ENCODE measurements at regions not wholly inside any gene's neighbourhood (a gene's known extent, or its start where the extent isn't known, plus 50 kb on each side); places are given as distances from the start of the nearest gene placed in this dataset.

DNA sequence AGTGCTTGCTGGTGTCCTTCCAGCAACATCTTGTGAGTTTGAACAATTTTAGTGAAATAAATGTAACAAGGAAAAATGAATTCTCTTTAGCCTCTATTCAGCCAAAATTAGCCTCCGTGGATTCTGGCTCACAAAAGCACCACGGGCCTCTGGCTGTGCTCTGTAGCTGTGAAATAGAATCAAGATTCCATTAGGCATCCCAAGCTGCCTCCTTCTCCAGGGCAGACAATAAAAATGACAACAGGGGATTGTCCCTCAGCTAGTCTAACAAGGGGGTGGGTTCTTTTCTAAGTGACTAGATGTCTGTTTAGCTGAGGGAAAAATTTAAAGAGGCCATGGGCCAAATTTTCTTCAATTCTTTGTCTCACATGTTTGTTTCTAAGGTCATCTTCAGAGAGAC lies 254.7 kb upstream of the FIGN start:
- Mint-ChIP-seq H3K4me1 (ENCODE audit: low read depth, unreplicated experiment) (no peaks in the 10 kb centered on the region), H3K27me3 (ENCODE audit: insufficient read depth, unreplicated experiment) (peaks cover 4% of the 10 kb centered on the region), H3K36me3 (ENCODE audit: insufficient read depth, unreplicated experiment) (no peaks in the 10 kb centered on the region), H3K9me3 (ENCODE audit: unreplicated experiment) (no peaks in the 10 kb centered on the region), H3K4me3 (ENCODE audit: unreplicated experiment) (no peak overlapping the region), H3K27ac (ENCODE audit: unreplicated experiment) (no peak overlapping the region)
- CTCF ChIA-PET: interaction anchor here (0.6 kb wide), 1 partner anchor 852 kb away, joined by 6 read pairs; no protein-coding TSS in a partner anchor
- TF ChIP-seq, protein P1, sequence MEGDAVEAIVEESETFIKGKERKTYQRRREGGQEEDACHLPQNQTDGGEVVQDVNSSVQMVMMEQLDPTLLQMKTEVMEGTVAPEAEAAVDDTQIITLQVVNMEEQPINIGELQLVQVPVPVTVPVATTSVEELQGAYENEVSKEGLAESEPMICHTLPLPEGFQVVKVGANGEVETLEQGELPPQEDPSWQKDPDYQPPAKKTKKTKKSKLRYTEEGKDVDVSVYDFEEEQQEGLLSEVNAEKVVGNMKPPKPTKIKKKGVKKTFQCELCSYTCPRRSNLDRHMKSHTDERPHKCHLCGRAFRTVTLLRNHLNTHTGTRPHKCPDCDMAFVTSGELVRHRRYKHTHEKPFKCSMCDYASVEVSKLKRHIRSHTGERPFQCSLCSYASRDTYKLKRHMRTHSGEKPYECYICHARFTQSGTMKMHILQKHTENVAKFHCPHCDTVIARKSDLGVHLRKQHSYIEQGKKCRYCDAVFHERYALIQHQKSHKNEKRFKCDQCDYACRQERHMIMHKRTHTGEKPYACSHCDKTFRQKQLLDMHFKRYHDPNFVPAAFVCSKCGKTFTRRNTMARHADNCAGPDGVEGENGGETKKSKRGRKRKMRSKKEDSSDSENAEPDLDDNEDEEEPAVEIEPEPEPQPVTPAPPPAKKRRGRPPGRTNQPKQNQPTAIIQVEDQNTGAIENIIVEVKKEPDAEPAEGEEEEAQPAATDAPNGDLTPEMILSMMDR (IDR thresholded peaks at IDR 0.05; ENCODE audit: insufficient read depth in 1 of 2, low read depth in 1 of 2, low read length in 1 of 2, severe bottlenecking in 1 of 2, unreplicated experiment in 1 of 2): no peak
- POLR2A ChIA-PET: no interaction called here
- DNase-seq: no peak
- H3K9me3 ChIP-seq: no peaks in the 10 kb centered on the region
- H3K4me3 ChIP-seq (ENCODE audit: low read depth, low read length): no peak overlapping the region
- H3K4me1 ChIP-seq: no peaks in the 10 kb centered on the region
- BruUV-seq (replicated peaks): no TSS peak
- H3K36me3 ChIP-seq (ENCODE audit: control insufficient read depth, insufficient read depth, low read length): no peaks in the 10 kb centered on the region
- intact Hi-C loops (cut with micrococcal nuclease; ENCODE audit: unreplicated experiment): no loop called here
- H3K27me3 ChIP-seq (replicated peaks; ENCODE audit: control insufficient read depth, insufficient read depth, low read length): no peaks in the 10 kb centered on the region

- TF ChIP-seq, protein P1 (IDR thresholded peaks at IDR 0.05; ENCODE audit: insufficient read depth in 1 of 2, low read depth in 1 of 2, low read length in 1 of 2, severe bottlenecking in 1 of 2, unreplicated experiment in 1 of 2): no peak
- Histone ChIP-seq H3K9me3 (no peaks in the 10 kb centered on the region), H3K4me1 (no peaks in the 10 kb centered on the region), H3K27me3 (replicated peaks; ENCODE audit: control insufficient read depth, insufficient read depth, low read length) (no peaks in the 10 kb centered on the region), H3K36me3 (ENCODE audit: control insufficient read depth, insufficient read depth, low read length) (no peaks in the 10 kb centered on the region), H3K4me3 (ENCODE audit: low read depth, low read length) (no peak overlapping the region)
- no TSS peak for BruUV-seq (replicated peaks)
- Mint-ChIP-seq H3K36me3 (ENCODE audit: insufficient read depth, unreplicated experiment) (no peaks in the 10 kb centered on the region), H3K4me3 (ENCODE audit: unreplicated experiment) (no peak overlapping the region), H3K27me3 (ENCODE audit: insufficient read depth, unreplicated experiment) (peaks cover under 1% of the 10 kb centered on the region), H3K9me3 (ENCODE audit: unreplicated experiment) (no peaks in the 10 kb centered on the region), H3K4me1 (ENCODE audit: low read depth, unreplicated experiment) (no peaks in the 10 kb centered on the region), H3K27ac (ENCODE audit: unreplicated experiment) (no peak overlapping the region)
- intact Hi-C loops (cut with micrococcal nuclease; ENCODE audit: unreplicated experiment): no loop called here
- ChIA-PET CTCF (no interaction called here), POLR2A (no interaction called here)
- no peak for DNase-seq
Observed at GRCh38 chr2:163990101-163990500, 254.3 kb upstream of the FIGN start.

GRCh38 chr2:163987175-163987940 lies 251.6 kb upstream of the FIGN start:
- H3K4me3 Mint-ChIP-seq (ENCODE audit: unreplicated experiment): no peak overlapping the region
- no TSS peak for BruUV-seq (replicated peaks)
- H3K9me3 Mint-ChIP-seq (ENCODE audit: unreplicated experiment): no peaks in the 10 kb centered on the region

More at GRCh38 chr2:163987175-163987940, 251.6 kb upstream of the FIGN start:
- CTCF ChIA-PET: interaction anchor here (0.7 kb wide), 1 partner anchor 11 kb away, joined by 3 read pairs; no protein-coding TSS in a partner anchor
- no peak overlapping the region for H3K4me3 ChIP-seq (ENCODE audit: low read depth, low read length)
- no peaks in the 10 kb centered on the region for H3K27me3 ChIP-seq (replicated peaks; ENCODE audit: control insufficient read depth, insufficient read depth, low read length)
- TF ChIP-seq, protein P1 (IDR thresholded peaks at IDR 0.05; ENCODE audit: insufficient read depth in 1 of 2, low read depth in 1 of 2, low read length in 1 of 2, severe bottlenecking in 1 of 2, unreplicated experiment in 1 of 2): no peak
- Mint-ChIP-seq H3K36me3 (ENCODE audit: insufficient read depth, unreplicated experiment) (no peaks in the 10 kb centered on the region), H3K27ac (ENCODE audit: unreplicated experiment) (no peak overlapping the region), H3K4me1 (ENCODE audit: low read depth, unreplicated experiment) (no peaks in the 10 kb centered on the region), H3K27me3 (ENCODE audit: insufficient read depth, unreplicated experiment) (no peaks in the 10 kb centered on the region)
- H3K36me3 ChIP-seq (ENCODE audit: control insufficient read depth, insufficient read depth, low read length): no peaks in the 10 kb centered on the region
- no peaks in the 10 kb centered on the region for H3K4me1 ChIP-seq
- no peak for DNase-seq
- intact Hi-C loops (cut with micrococcal nuclease; ENCODE audit: unreplicated experiment): loop anchor here (10.0 kb wide), 1 partner anchor 643 kb away; no protein-coding TSS in a partner anchor
- H3K9me3 ChIP-seq: no peaks in the 10 kb centered on the region
- POLR2A ChIA-PET: no interaction called here

Data from Caco-2 (cell line).